GM21515 (cell line): ENCODE measurements at regions not wholly inside any gene's neighbourhood (a gene's known extent, or its start where the extent isn't known, plus 50 kb on each side); places are given as distances from the start of the nearest gene placed in this dataset.

Source experiments
- ATAC-seq: cut with Tn5 transposase; IDR thresholded peaks from one replicate; pipeline ENCODE4 v1.9.1; 2021; ENCODE audit not compliant: unreplicated experiment

GRCh38 chrX:40282946-40283660, 185.3 kb upstream of the BCOR start:
- ATAC-seq: no peak

- no peak for ATAC-seq
Measured at GRCh38 chrX:40282348-40282747, 184.6 kb upstream of the BCOR start.

- ATAC-seq: no peak
Measured at GRCh38 chrX:40281336-40282005, 183.7 kb upstream of the BCOR start.

- ATAC-seq: no peak
Measured at GRCh38 chrX:40279762-40280161, 182.0 kb upstream of the BCOR start.

- no peak for ATAC-seq
Measured at GRCh38 chrX:40279091-40279430, 181.3 kb upstream of the BCOR start.

- ATAC-seq: no peak
Measured at GRCh38 chrX:40278340-40279090, 180.8 kb upstream of the BCOR start.

- no peak for ATAC-seq
Measured at GRCh38 chrX:40277672-40278071, 179.9 kb upstream of the BCOR start.

- ATAC-seq: no peak
Measured at GRCh38 chrX:40273356-40274050, 175.7 kb upstream of the BCOR start.

GRCh38 chrX:40272776-40273175, 175.0 kb upstream of the BCOR start:
- no peak for ATAC-seq

- no peak for ATAC-seq
Measured at GRCh38 chrX:40272141-40272540, 174.4 kb upstream of the BCOR start.

- ATAC-seq: no peak
Measured at GRCh38 chrX:40268188-40268520, 170.4 kb upstream of the BCOR start.

GRCh38 chrX:40267334-40268187, 169.8 kb upstream of the BCOR start:
- ATAC-seq: no peak

GRCh38 chrX:40266490-40267333, 169.0 kb upstream of the BCOR start:
- no peak for ATAC-seq

- no peak for ATAC-seq
Measured at GRCh38 chrX:40265936-40266335, 168.2 kb upstream of the BCOR start.

GRCh38 chrX:40263014-40263560, 165.3 kb upstream of the BCOR start:
- ATAC-seq: no peak

GRCh38 chrX:40262157-40263013, 164.6 kb upstream of the BCOR start:
- no peak for ATAC-seq

GRCh38 chrX:40261833-40262156, 164.0 kb upstream of the BCOR start:
- no peak for ATAC-seq

GRCh38 chrX:40260146-40260747, 162.5 kb upstream of the BCOR start:
- no peak for ATAC-seq
